T-helper 1 cell treated with Interleukin-12 subunit alpha and Interleukin-12 subunit beta and Interleukin-4 antibody, amounts not matched to agents 30 μg/mL and 1 μg/mL, for 36 hours (primary cell): ENCODE measurements at regions not wholly inside any gene's neighbourhood (a gene's known extent, or its start where the extent isn't known, plus 50 kb on each side); places are given as distances from the start of the nearest gene placed in this dataset.
"Not testable (repeated sequence)": the region's sequence is repeated elsewhere in the genome, so short reads cannot be mapped to it uniquely, and the experiment has no call there.

Source experiments
- H3K27ac Mint-ChIP-seq: one replicate; pipeline ENCODE4 v1.8.0; 2021; ENCODE audit warnings: mild to moderate bottlenecking, mixed read lengths
- H3K27me3 Mint-ChIP-seq: one replicate; pipeline ENCODE4 v1.8.0; 2021; ENCODE audit warnings: low read depth, mixed read lengths
- H3K36me3 Mint-ChIP-seq: one replicate; pipeline ENCODE4 v1.8.0; 2021; ENCODE audit warnings: low read depth, mixed read lengths
- H3K4me1 Mint-ChIP-seq: one replicate; pipeline ENCODE4 v1.8.0; 2021; ENCODE audit warnings: low read depth, mixed read lengths
- H3K4me3 Mint-ChIP-seq: one replicate; pipeline ENCODE4 v1.8.0; 2021; ENCODE audit warnings: mild to moderate bottlenecking, moderate library complexity, mixed read lengths
- H3K9me3 Mint-ChIP-seq: one replicate; pipeline ENCODE4 v1.8.0; 2021; ENCODE audit warnings: mixed read lengths

GRCh38 chr12:58087423-58088127 lies 146.2 kb downstream of the ATP23 start:
- H3K4me3 Mint-ChIP-seq, result no peak overlapping the region
- no peaks in the 10 kb centered on the region for H3K36me3 Mint-ChIP-seq
- no peak overlapping the region for H3K27ac Mint-ChIP-seq
- H3K4me1 Mint-ChIP-seq, result no peaks in the 10 kb centered on the region
- no peaks in the 10 kb centered on the region for H3K27me3 Mint-ChIP-seq
- no peaks in the 10 kb centered on the region for H3K9me3 Mint-ChIP-seq

- Mint-ChIP-seq H3K4me1 (no peaks in the 10 kb centered on the region), H3K27me3 (no peaks in the 10 kb centered on the region), H3K9me3 (no peaks in the 10 kb centered on the region), H3K4me3 (no peak overlapping the region), H3K27ac (no peak overlapping the region), H3K36me3 (no peaks in the 10 kb centered on the region)
Observed at GRCh38 chr12:58089588-58089987, 148.2 kb downstream of the ATP23 start.

- Mint-ChIP-seq H3K4me1 (no peaks in the 10 kb centered on the region), H3K4me3 (no peak overlapping the region), H3K27ac (no peak overlapping the region), H3K27me3 (no peaks in the 10 kb centered on the region), H3K36me3 (no peaks in the 10 kb centered on the region), H3K9me3 (no peaks in the 10 kb centered on the region)
Observed at GRCh38 chr12:58090685-58091084, 149.3 kb downstream of the ATP23 start.

- Mint-ChIP-seq H3K27me3 (no peaks in the 10 kb centered on the region), H3K27ac (no peak overlapping the region), H3K9me3 (no peaks in the 10 kb centered on the region)
Observed at GRCh38 chr12:58095002-58095401, 153.6 kb downstream of the ATP23 start.

DNA sequence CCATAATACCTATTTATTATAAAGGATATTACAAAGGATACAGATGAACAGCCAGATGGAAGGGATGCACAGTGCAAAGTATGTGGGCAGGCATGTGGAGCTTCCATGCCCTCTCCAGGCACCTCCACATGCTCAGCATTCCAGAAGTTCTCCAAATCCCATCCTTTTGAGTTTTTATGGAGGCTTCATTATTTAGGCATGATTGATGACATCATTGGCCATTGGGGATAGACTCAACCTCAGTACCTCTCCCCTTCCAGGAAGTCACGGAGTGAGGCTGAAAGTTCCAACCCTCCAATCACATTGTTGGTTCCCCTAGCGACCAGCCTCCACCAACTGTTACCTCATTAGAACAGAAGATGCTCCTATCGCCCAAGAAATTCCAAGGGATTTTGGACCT lies 156.4 kb downstream of the ATP23 start:
- Mint-ChIP-seq H3K27me3 (no peaks in the 10 kb centered on the region), H3K9me3 (no peaks in the 10 kb centered on the region), H3K36me3 (no peaks in the 10 kb centered on the region), H3K27ac (no peak overlapping the region), H3K4me3 (no peak overlapping the region), H3K4me1 (no peaks in the 10 kb centered on the region)

More at GRCh38 chr12:58095002-58095401, 153.6 kb downstream of the ATP23 start:
- H3K4me1 Mint-ChIP-seq, result no peaks in the 10 kb centered on the region
- H3K36me3 Mint-ChIP-seq, result no peaks in the 10 kb centered on the region
- H3K4me3 Mint-ChIP-seq, result no peak overlapping the region

- Mint-ChIP-seq H3K4me3 (no peak overlapping the region), H3K9me3 (no peaks in the 10 kb centered on the region), H3K27ac (no peak overlapping the region), H3K36me3 (no peaks in the 10 kb centered on the region), H3K27me3 (no peaks in the 10 kb centered on the region), H3K4me1 (no peaks in the 10 kb centered on the region)
Observed at GRCh38 chr12:58099476-58099875, 158.1 kb downstream of the ATP23 start.

DNA sequence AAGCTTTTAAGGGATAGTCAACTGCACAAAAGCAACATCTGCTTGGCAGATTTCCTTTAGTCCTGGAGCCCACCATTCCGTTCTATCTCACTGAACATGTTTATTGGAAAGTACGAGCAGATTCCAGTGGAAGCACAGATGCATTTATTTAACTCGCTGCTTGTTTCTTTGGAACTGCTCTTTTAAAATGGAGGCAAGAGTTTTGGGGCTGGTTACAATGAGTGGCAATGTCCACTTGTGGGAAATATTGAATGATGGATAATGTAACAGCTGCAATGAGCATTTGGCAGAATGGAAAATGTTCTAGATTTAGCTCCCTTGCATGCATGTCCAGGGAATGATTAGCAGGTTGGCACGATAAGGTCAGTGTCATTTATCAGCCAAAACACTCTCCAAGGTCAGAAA lies 163.0 kb downstream of the ATP23 start:
- peaks cover 3% of the 10 kb centered on the region for H3K9me3 Mint-ChIP-seq

GRCh38 chr12:58105225-58106119 lies 164.1 kb downstream of the ATP23 start:
- Mint-ChIP-seq H3K27me3 (no peaks in the 10 kb centered on the region), H3K36me3 (no peaks in the 10 kb centered on the region), H3K4me3 (no peak overlapping the region), H3K27ac (no peak overlapping the region), H3K9me3 (peaks cover 3% of the 10 kb centered on the region), H3K4me1 (no peaks in the 10 kb centered on the region)

More for the DNA sequence above, 163.0 kb downstream of the ATP23 start:
- Mint-ChIP-seq H3K36me3 (no peaks in the 10 kb centered on the region), H3K4me1 (no peaks in the 10 kb centered on the region), H3K27me3 (no peaks in the 10 kb centered on the region), H3K27ac (no peak overlapping the region), H3K4me3 (no peak overlapping the region)

- no peaks in the 10 kb centered on the region for H3K36me3 Mint-ChIP-seq
- no peak overlapping the region for H3K4me3 Mint-ChIP-seq
- no peak overlapping the region for H3K27ac Mint-ChIP-seq
- no peaks in the 10 kb centered on the region for H3K4me1 Mint-ChIP-seq
- peaks cover 3% of the 10 kb centered on the region for H3K9me3 Mint-ChIP-seq
- no peaks in the 10 kb centered on the region for H3K27me3 Mint-ChIP-seq
Observed at GRCh38 chr12:58106195-58106594, 164.8 kb downstream of the ATP23 start.

DNA sequence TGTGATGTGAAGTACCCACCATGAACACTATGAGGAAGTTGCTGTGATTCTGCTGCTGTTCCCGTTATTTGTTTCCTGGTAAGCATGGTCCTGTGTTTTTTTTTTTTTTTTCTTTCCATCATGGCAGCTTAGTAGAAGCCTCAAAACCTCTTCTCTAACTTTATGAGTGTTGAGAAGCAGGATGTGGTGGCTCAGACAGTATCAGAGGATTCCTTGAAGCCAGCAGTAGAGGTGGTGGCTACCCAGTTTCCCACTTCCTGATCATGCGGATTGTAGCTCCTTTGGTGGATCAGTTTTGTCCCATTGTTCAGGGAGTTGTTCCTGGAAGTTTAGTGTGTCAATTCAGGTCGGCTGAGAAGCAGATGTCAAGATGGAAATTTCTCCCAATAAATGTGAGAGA lies 175.8 kb downstream of the ATP23 start:
- Mint-ChIP-seq H3K4me3 (no peak overlapping the region), H3K36me3 (no peaks in the 10 kb centered on the region), H3K4me1 (peaks cover 3% of the 10 kb centered on the region), H3K27me3 (no peaks in the 10 kb centered on the region), H3K9me3 (peaks cover 4% of the 10 kb centered on the region), H3K27ac (no peak overlapping the region)

- Mint-ChIP-seq H3K36me3 (no peaks in the 10 kb centered on the region), H3K4me1 (peaks cover 3% of the 10 kb centered on the region), H3K27ac (no peak overlapping the region), H3K4me3 (no peak overlapping the region), H3K27me3 (no peaks in the 10 kb centered on the region), H3K9me3 (peaks cover 4% of the 10 kb centered on the region)
Observed at GRCh38 chr12:58117667-58118066, 176.3 kb downstream of the ATP23 start.

- not testable (repeated sequence) for H3K27me3 Mint-ChIP-seq, H3K4me1 Mint-ChIP-seq, H3K27ac Mint-ChIP-seq, H3K4me3 Mint-ChIP-seq, H3K9me3 Mint-ChIP-seq, H3K36me3 Mint-ChIP-seq
Observed at GRCh38 chr12:58125761-58126160, 184.4 kb downstream of the ATP23 start.

GRCh38 chr12:58131986-58132755 lies 190.8 kb downstream of the ATP23 start:
- H3K27ac Mint-ChIP-seq, result no peak overlapping the region
- H3K36me3 Mint-ChIP-seq, result no peaks in the 10 kb centered on the region
- H3K9me3 Mint-ChIP-seq, result no peaks in the 10 kb centered on the region
- no peak overlapping the region for H3K4me3 Mint-ChIP-seq
- H3K4me1 Mint-ChIP-seq, result no peaks in the 10 kb centered on the region
- no peaks in the 10 kb centered on the region for H3K27me3 Mint-ChIP-seq

- Mint-ChIP-seq H3K9me3 (no peaks in the 10 kb centered on the region), H3K36me3 (no peaks in the 10 kb centered on the region), H3K4me1 (no peaks in the 10 kb centered on the region), H3K27me3 (no peaks in the 10 kb centered on the region), H3K27ac (no peak overlapping the region), H3K4me3 (no peak overlapping the region)
Observed at GRCh38 chr12:58138424-58138823, 197.1 kb downstream of the ATP23 start.
